Vagina (tissue), 2 donors: ENCODE measurements at regions not wholly inside any gene's neighbourhood (a gene's known extent, or its start where the extent isn't known, plus 50 kb on each side); places are given as distances from the start of the nearest gene placed in this dataset.

Experiments used
- CTCF ChIP-seq, 3 experiments: fragments of 450-650 bp in 2 of 3; fragments of 200-600 bp in 1 of 3; sonication (generic) in 1 of 3; IDR thresholded peaks; one replicate each; pipeline ENCODE4 v1.5.1; 2017 to 2019; ENCODE audit warnings: antibody characterized with exemption in 3 of 3, mild to moderate bottlenecking in 2 of 3, moderate library complexity in 2 of 3
- POLR2A ChIP-seq, 2 donors: fragments of 450-650 bp; IDR thresholded peaks; one replicate each; pipeline ENCODE4 v1.6.1; 2017; ENCODE audit warnings: antibody characterized with exemption in 2 of 2, mild to moderate bottlenecking in 2 of 2, moderate library complexity in 2 of 2
- POLR2AphosphoS5 ChIP-seq, 2 donors: sonication (generic); formaldehyde crosslinking; IDR thresholded peaks; one replicate each; pipeline ENCODE4 v1.9.0; 2017; ENCODE audit warnings: antibody characterized with exemption in 2 of 2, mild to moderate bottlenecking in 2 of 2, low read depth in 1 of 2; ENCODE audit not compliant: insufficient read depth in 1 of 2

GRCh38 chr17:20930081-20930760 lies 112.6 kb downstream of the USP22 start:
- no peak for TF ChIP-seq CTCF (IDR thresholded peaks at IDR 0.05)
- no peak for TF ChIP-seq POLR2A (IDR thresholded peaks at IDR 0.05)
- TF ChIP-seq POLR2AphosphoS5 (IDR thresholded peaks at IDR 0.05; ENCODE audit: insufficient read depth in 1 of 2, low read depth in 1 of 2) = no peak
